Smooth muscle cell (in vitro differentiated cells): ENCODE measurements at regions not wholly inside any gene's neighbourhood (a gene's known extent, or its start where the extent isn't known, plus 50 kb on each side); places are given as distances from the start of the nearest gene placed in this dataset.

ENCODE experiments used
- DNase-seq: peaks from one replicate; lab custom pipeline; 2025; ENCODE audit not compliant: unreplicated experiment; lab: John Stamatoyannopoulos, UW
- H2AFZ ChIP-seq: fragments of 200-600 bp; sonication (generic); 2 replicates; pipeline ENCODE4 v1.6.0; 2016; ENCODE audit warnings: antibody characterized with exemption, low read depth, mild to moderate bottlenecking
- H3F3A ChIP-seq: fragments of 200-600 bp; sonication (generic); 2 replicates; pipeline ENCODE4 v1.6.0; 2017; ENCODE audit warnings: antibody characterized with exemption, low read depth
- H3K27ac ChIP-seq: fragments of 200-600 bp; sonication (generic); 2 replicates; pipeline ENCODE4 v1.5.1; 2016; ENCODE audit warnings: low read depth, mild to moderate bottlenecking
- H3K27me3 ChIP-seq: fragments of 200-600 bp; sonication (generic); 2 replicates; pipeline ENCODE4 v1.6.1; 2016; ENCODE audit warnings: low read depth, mild to moderate bottlenecking
- H3K36me3 ChIP-seq: fragments of 200-600 bp; sonication (generic); 2 replicates; pipeline ENCODE4 v1.5.1; 2016; ENCODE audit warnings: low read depth
- H3K4me1 ChIP-seq: fragments of 200-600 bp; sonication (generic); 2 replicates; pipeline ENCODE4 v1.5.1; 2016; ENCODE audit warnings: low read depth
- H3K4me2 ChIP-seq: fragments of 200-600 bp; sonication (generic); 2 replicates; pipeline ENCODE4 v1.6.0; 2016; ENCODE audit warnings: mild to moderate bottlenecking
- H3K4me3 ChIP-seq: fragments of 200-600 bp; sonication (generic); 2 replicates; pipeline ENCODE4 v1.5.1; 2016; ENCODE audit warnings: mild to moderate bottlenecking
- H3K79me2 ChIP-seq: fragments of 200-600 bp; sonication (generic); 2 replicates; pipeline ENCODE4 v1.6.0; 2016; ENCODE audit warnings: low read depth, mild to moderate bottlenecking
- H3K9ac ChIP-seq: fragments of 200-600 bp; sonication (generic); 2 replicates; pipeline ENCODE4 v1.6.0; 2016; ENCODE audit warnings: low read depth
- H3K9me3 ChIP-seq: fragments of 200-600 bp; sonication (generic); replicated peaks from 2 replicates; pipeline ENCODE4 v1.5.1; 2016; ENCODE audit warnings: low read depth
- H4K20me1 ChIP-seq: fragments of 200-600 bp; sonication (generic); 2 replicates; pipeline ENCODE4 v1.6.0; 2016; ENCODE audit warnings: low read depth
- CTCF ChIP-seq: fragments of 200-600 bp; sonication (generic); IDR thresholded peaks from 2 replicates; pipeline ENCODE4 v1.5.1; 2017; ENCODE audit warnings: borderline replicate concordance, mild to moderate bottlenecking, antibody characterized with exemption; ENCODE audit not compliant: insufficient read depth, poor library complexity, severe bottlenecking
- WGBS: methylation state at CpG from one replicate; pipeline ENCODE4 v1.1.7; 2016; ENCODE audit warnings: low lambda C conversion rate; 5-methylcytosine and 5-hydroxymethylcytosine counted together

GRCh38 chr10:83935339-83935736 is 204.0 kb upstream of the GHITM start:
- no peaks in the 10 kb centered on the region for H4K20me1 ChIP-seq
- H3K9ac ChIP-seq: no peak overlapping the region
- no peak overlapping the region for H3K4me2 ChIP-seq
- H3K4me3 ChIP-seq: no peak overlapping the region
- no peaks in the 10 kb centered on the region for H3K27me3 ChIP-seq
- H3K27ac ChIP-seq: no peak overlapping the region
- no peak for DNase-seq
- no peaks in the 10 kb centered on the region for H3K9me3 ChIP-seq
- 84% methylated on average over 3 of the region's 3 CpGs for WGBS
- no peaks in the 10 kb centered on the region for H3F3A ChIP-seq
- H2AFZ ChIP-seq: no peak overlapping the region
- TF ChIP-seq CTCF: no peak
- H3K4me1 ChIP-seq: no peaks in the 10 kb centered on the region
- H3K79me2 ChIP-seq: no peaks in the 10 kb centered on the region
- no peaks in the 10 kb centered on the region for H3K36me3 ChIP-seq

- TF ChIP-seq CTCF: no peak
- 94% methylated on average over 5 of the region's 5 CpGs for WGBS
- no peak overlapping the region for H3K9ac ChIP-seq
- H3K27me3 ChIP-seq: no peaks in the 10 kb centered on the region
- no peaks in the 10 kb centered on the region for H3K79me2 ChIP-seq
- H4K20me1 ChIP-seq: no peaks in the 10 kb centered on the region
- no peak overlapping the region for H2AFZ ChIP-seq
- no peak overlapping the region for H3K4me2 ChIP-seq
- DNase-seq: no peak
- H3K4me1 ChIP-seq: no peaks in the 10 kb centered on the region
- no peaks in the 10 kb centered on the region for H3K36me3 ChIP-seq
- no peaks in the 10 kb centered on the region for H3K9me3 ChIP-seq
- no peaks in the 10 kb centered on the region for H3F3A ChIP-seq
- H3K4me3 ChIP-seq: no peak overlapping the region
- no peak overlapping the region for H3K27ac ChIP-seq
Observed at GRCh38 chr10:83935911-83936310, 203.4 kb upstream of the GHITM start.

GRCh38 chr10:83937161-83937560 is 202.1 kb upstream of the GHITM start:
- H3K9ac ChIP-seq: no peak overlapping the region
- WGBS: 84% methylated on average over 3 of the region's 3 CpGs

More at GRCh38 chr10:83937161-83937560, 202.1 kb upstream of the GHITM start:
- Histone ChIP-seq H3K36me3 (no peaks in the 10 kb centered on the region), H3K27me3 (no peaks in the 10 kb centered on the region), H3K4me2 (no peak overlapping the region), H3K79me2 (no peaks in the 10 kb centered on the region), H2AFZ (no peak overlapping the region), H4K20me1 (no peaks in the 10 kb centered on the region), H3F3A (no peaks in the 10 kb centered on the region), H3K4me1 (no peaks in the 10 kb centered on the region), H3K4me3 (no peak overlapping the region), H3K9me3 (no peaks in the 10 kb centered on the region), H3K27ac (no peak overlapping the region)
- TF ChIP-seq CTCF: no peak
- no peak for DNase-seq
